ENCODE measurements at regions not wholly inside any gene's neighbourhood (a gene's known extent, or its start where the extent isn't known, plus 50 kb on each side); places are given as distances from the start of the nearest gene placed in this dataset.

- no peak for TF ChIP-seq POLR2AphosphoS5 (IDR thresholded peaks at IDR 0.05)
- TF ChIP-seq, protein P1, sequence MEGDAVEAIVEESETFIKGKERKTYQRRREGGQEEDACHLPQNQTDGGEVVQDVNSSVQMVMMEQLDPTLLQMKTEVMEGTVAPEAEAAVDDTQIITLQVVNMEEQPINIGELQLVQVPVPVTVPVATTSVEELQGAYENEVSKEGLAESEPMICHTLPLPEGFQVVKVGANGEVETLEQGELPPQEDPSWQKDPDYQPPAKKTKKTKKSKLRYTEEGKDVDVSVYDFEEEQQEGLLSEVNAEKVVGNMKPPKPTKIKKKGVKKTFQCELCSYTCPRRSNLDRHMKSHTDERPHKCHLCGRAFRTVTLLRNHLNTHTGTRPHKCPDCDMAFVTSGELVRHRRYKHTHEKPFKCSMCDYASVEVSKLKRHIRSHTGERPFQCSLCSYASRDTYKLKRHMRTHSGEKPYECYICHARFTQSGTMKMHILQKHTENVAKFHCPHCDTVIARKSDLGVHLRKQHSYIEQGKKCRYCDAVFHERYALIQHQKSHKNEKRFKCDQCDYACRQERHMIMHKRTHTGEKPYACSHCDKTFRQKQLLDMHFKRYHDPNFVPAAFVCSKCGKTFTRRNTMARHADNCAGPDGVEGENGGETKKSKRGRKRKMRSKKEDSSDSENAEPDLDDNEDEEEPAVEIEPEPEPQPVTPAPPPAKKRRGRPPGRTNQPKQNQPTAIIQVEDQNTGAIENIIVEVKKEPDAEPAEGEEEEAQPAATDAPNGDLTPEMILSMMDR (IDR thresholded peaks at IDR 0.05; ENCODE audit: poor library complexity, severe bottlenecking), result no peak
- no peak for TF ChIP-seq EP300 (conservative IDR thresholded peaks at IDR 0.05; ENCODE audit: poor library complexity, severe bottlenecking)
- TF ChIP-seq, protein P2, sequence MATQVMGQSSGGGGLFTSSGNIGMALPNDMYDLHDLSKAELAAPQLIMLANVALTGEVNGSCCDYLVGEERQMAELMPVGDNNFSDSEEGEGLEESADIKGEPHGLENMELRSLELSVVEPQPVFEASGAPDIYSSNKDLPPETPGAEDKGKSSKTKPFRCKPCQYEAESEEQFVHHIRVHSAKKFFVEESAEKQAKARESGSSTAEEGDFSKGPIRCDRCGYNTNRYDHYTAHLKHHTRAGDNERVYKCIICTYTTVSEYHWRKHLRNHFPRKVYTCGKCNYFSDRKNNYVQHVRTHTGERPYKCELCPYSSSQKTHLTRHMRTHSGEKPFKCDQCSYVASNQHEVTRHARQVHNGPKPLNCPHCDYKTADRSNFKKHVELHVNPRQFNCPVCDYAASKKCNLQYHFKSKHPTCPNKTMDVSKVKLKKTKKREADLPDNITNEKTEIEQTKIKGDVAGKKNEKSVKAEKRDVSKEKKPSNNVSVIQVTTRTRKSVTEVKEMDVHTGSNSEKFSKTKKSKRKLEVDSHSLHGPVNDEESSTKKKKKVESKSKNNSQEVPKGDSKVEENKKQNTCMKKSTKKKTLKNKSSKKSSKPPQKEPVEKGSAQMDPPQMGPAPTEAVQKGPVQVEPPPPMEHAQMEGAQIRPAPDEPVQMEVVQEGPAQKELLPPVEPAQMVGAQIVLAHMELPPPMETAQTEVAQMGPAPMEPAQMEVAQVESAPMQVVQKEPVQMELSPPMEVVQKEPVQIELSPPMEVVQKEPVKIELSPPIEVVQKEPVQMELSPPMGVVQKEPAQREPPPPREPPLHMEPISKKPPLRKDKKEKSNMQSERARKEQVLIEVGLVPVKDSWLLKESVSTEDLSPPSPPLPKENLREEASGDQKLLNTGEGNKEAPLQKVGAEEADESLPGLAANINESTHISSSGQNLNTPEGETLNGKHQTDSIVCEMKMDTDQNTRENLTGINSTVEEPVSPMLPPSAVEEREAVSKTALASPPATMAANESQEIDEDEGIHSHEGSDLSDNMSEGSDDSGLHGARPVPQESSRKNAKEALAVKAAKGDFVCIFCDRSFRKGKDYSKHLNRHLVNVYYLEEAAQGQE (IDR thresholded peaks at IDR 0.05; ENCODE audit: borderline replicate concordance), result no peak
- TF ChIP-seq RAD21 (conservative IDR thresholded peaks at IDR 0.05), result no peak
- TF ChIP-seq EZH2 (IDR thresholded peaks at IDR 0.05; ENCODE audit: borderline replicate concordance, insufficient read depth, low read length, poor library complexity, severe bottlenecking), result no peak
- no peak for TF ChIP-seq SMC3 (conservative IDR thresholded peaks at IDR 0.05; ENCODE audit: poor library complexity)
- TF ChIP-seq MXI1 (conservative IDR thresholded peaks at IDR 0.05; ENCODE audit: poor library complexity, severe bottlenecking), result no peak
- no peak for TF ChIP-seq TAF1 (IDR thresholded peaks at IDR 0.05; ENCODE audit: low read depth)
These were observed 161.6 kb upstream of the TLL1 start for GRCh38 chr4:165711436-165711835.
